SK-N-SH (cell line): ENCODE measurements at regions not wholly inside any gene's neighbourhood (a gene's known extent, or its start where the extent isn't known, plus 50 kb on each side); places are given as distances from the start of the nearest gene placed in this dataset.

Experiments
- CTCF ChIA-PET: fragments of 300-600, 350-600 bp; formaldehyde crosslinking; extraction: SDS; loops from one replicate; lab custom pipeline; 2021; lab: Yijun Ruan, JAX
- POLR2A ChIA-PET: fragments of 350-600 bp; sonication (Branson Sonifier 250); formaldehyde crosslinking; extraction: SDS; loops from one replicate; lab custom pipeline; 2020; ENCODE audit warnings: antibody characterized with exemption, inconsistent platforms; lab: Yijun Ruan, JAX
- DNase-seq: peaks from one replicate; pipeline ENCODE4 v3.0.0; 2012
- H2AFZ ChIP-seq: fragments of 200-600 bp; sonication (generic); 2 replicates; pipeline ENCODE4 v1.8.1; 2016; ENCODE audit warnings: antibody characterized with exemption, mild to moderate bottlenecking, low read depth
- H3F3A ChIP-seq: fragments of 200-600 bp; sonication (generic); replicated peaks from 2 replicates; pipeline ENCODE3; 2016; ENCODE audit warnings: antibody characterized with exemption, mild to moderate bottlenecking; ENCODE audit not compliant: insufficient read depth
- H3K27ac ChIP-seq, 2 experiments: fragments of 200-500 bp in 1 of 2; fragments of 200-600 bp in 1 of 2; sonication (Bioruptor generic) in 1 of 2; sonication (generic), shearing (Covaris generic) in 1 of 2; 2 replicates each; pipeline versions ENCODE4 v1.5.1 to v1.6.1; 2014 to 2016; ENCODE audit warnings: low read depth in 2 of 2, inconsistent platforms in 1 of 2, low read length in 1 of 2, mild to moderate bottlenecking in 1 of 2, mixed read lengths in 1 of 2
- H3K27me3 ChIP-seq: fragments of 200-600 bp; sonication (generic), shearing (Covaris generic); 2 replicates; pipeline ENCODE4 v1.6.1; 2016; ENCODE audit warnings: mixed run types; ENCODE audit not compliant: insufficient read depth
- H3K36me3 ChIP-seq, 2 experiments: fragments of 200-500 bp in 1 of 2; fragments of 200-600 bp in 1 of 2; sonication (Bioruptor generic) in 1 of 2; sonication (generic) in 1 of 2; replicated peaks in 1 of 2; 2 replicates each; pipeline versions ENCODE3 to v1.5.1; 2014 to 2016; ENCODE audit warnings: low read length in 1 of 2, mild to moderate bottlenecking in 1 of 2; ENCODE audit not compliant: insufficient read depth in 2 of 2, control insufficient read depth in 1 of 2
- H3K4me1 ChIP-seq, 2 experiments: fragments of 200-500 bp in 1 of 2; fragments of 200-600 bp in 1 of 2; sonication (Bioruptor generic) in 1 of 2; sonication (generic), shearing (Covaris generic) in 1 of 2; 2 replicates each; pipeline versions ENCODE4 v1.5.1 to v1.6.1; 2014 to 2016; ENCODE audit warnings: low read depth in 1 of 2, low read length in 1 of 2, mixed run types in 1 of 2; ENCODE audit not compliant: insufficient read depth in 2 of 2, control insufficient read depth in 1 of 2
- H3K4me2 ChIP-seq: fragments of 200-600 bp; sonication (generic), shearing (Covaris generic); 2 replicates; pipeline ENCODE4 v1.6.1; 2017; ENCODE audit warnings: mixed run types
- H3K4me3 ChIP-seq, 2 experiments: fragments of 200-500 bp in 1 of 2; fragments of 200-600 bp in 1 of 2; sonication (Bioruptor generic) in 1 of 2; sonication (generic), shearing (Covaris generic) in 1 of 2; 2 replicates each; pipeline versions ENCODE4 v1.5.1 to v1.8.1; 2014 to 2016; ENCODE audit warnings: low read depth in 2 of 2, inconsistent platforms in 1 of 2, low read length in 1 of 2, mild to moderate bottlenecking in 1 of 2, mixed read lengths in 1 of 2, moderate library complexity in 1 of 2
- H3K79me2 ChIP-seq: fragments of 200-600 bp; sonication (generic); 2 replicates; pipeline ENCODE4 v1.8.1; 2017; ENCODE audit warnings: mild to moderate bottlenecking; ENCODE audit not compliant: insufficient read depth
- H3K9ac ChIP-seq: fragments of 200-600 bp; sonication (generic); 2 replicates; pipeline ENCODE4 v1.6.1; 2017; ENCODE audit warnings: mixed run types
- H3K9me2 ChIP-seq: fragments of 200-600 bp; sonication (generic); 2 replicates; pipeline ENCODE4 v1.6.1; 2017; ENCODE audit warnings: mixed run types
- H3K9me3 ChIP-seq: fragments of 200-600 bp; sonication (generic); 2 replicates; pipeline ENCODE4 v1.6.1; 2017; ENCODE audit warnings: mixed run types, mild to moderate bottlenecking, moderate library complexity
- H4K20me1 ChIP-seq: fragments of 200-600 bp; sonication (generic); 2 replicates; pipeline ENCODE4 v1.6.1; 2017; ENCODE audit warnings: mild to moderate bottlenecking, mixed run types; ENCODE audit not compliant: insufficient read depth
- CHD2 ChIP-seq: fragments of 150-350 bp; IDR thresholded peaks from 2 replicates; pipeline ENCODE4 v1.6.1; 2018; ENCODE audit warnings: low read length; ENCODE audit not compliant: partially characterized antibody
- EP300 ChIP-seq, 2 experiments: IDR thresholded peaks; 2 replicates each; pipeline versions ENCODE4 v1.4.0 to v1.6.1; 2012; ENCODE audit warnings: borderline replicate concordance in 1 of 2, low read depth in 1 of 2, low read length in 1 of 2
- FOSL2 ChIP-seq: IDR thresholded peaks from 2 replicates; pipeline ENCODE4 v1.4.0; 2012; ENCODE audit warnings: low read depth, mild to moderate bottlenecking, moderate library complexity, borderline replicate concordance
- FOXM1 ChIP-seq: IDR thresholded peaks from 2 replicates; pipeline ENCODE4 v1.4.0; 2012; ENCODE audit warnings: low read depth, mild to moderate bottlenecking
- GABPA ChIP-seq: IDR thresholded peaks from 2 replicates; pipeline ENCODE4 v1.4.0; 2012; ENCODE audit warnings: low read depth, mild to moderate bottlenecking
- GATA2 ChIP-seq: sonication (generic); formaldehyde crosslinking; IDR thresholded peaks from 2 replicates; pipeline ENCODE4 v1.5.0; 2020; ENCODE audit warnings: mild to moderate bottlenecking, missing genetic modification reagents
- MEF2A ChIP-seq: IDR thresholded peaks from 2 replicates; pipeline ENCODE4 v1.4.0; 2012; ENCODE audit warnings: low read depth, borderline replicate concordance
- MXI1 ChIP-seq: IDR thresholded peaks from 2 replicates; pipeline ENCODE4 v1.6.1; 2012; ENCODE audit warnings: mild to moderate bottlenecking, low read depth, low read length, improper control_type of control experiment
- POLR2AphosphoS5 ChIP-seq: IDR thresholded peaks from 2 replicates; pipeline ENCODE4 v1.6.1; 2012; ENCODE audit warnings: low read depth, low read length
- RAD21 ChIP-seq: IDR thresholded peaks from 2 replicates; pipeline ENCODE4 v1.6.1; 2012; ENCODE audit warnings: mild to moderate bottlenecking, low read length
- RCOR1 ChIP-seq: fragments of 150-350 bp; IDR thresholded peaks from 2 replicates; pipeline ENCODE4 v1.6.1; 2017; ENCODE audit warnings: antibody characterized with exemption, low read length
- RFX5 ChIP-seq: IDR thresholded peaks from 2 replicates; pipeline ENCODE4 v1.6.1; 2012; ENCODE audit warnings: mild to moderate bottlenecking, improper control_type of control experiment, low read length
- SIN3A ChIP-seq: IDR thresholded peaks from 2 replicates; pipeline ENCODE4 v1.6.1; 2012; ENCODE audit warnings: low read depth, mild to moderate bottlenecking, low read length, moderate library complexity, borderline replicate concordance
- TAF1 ChIP-seq: IDR thresholded peaks from 2 replicates; pipeline ENCODE4 v1.6.1; 2012; ENCODE audit warnings: low read depth, mild to moderate bottlenecking, low read length, moderate library complexity, borderline replicate concordance
- TCF12 ChIP-seq: IDR thresholded peaks from 2 replicates; pipeline ENCODE4 v1.4.0; 2012
- WGBS: methylation state at CpG from one replicate; pipeline ENCODE4 v1.1.6; 2017; ENCODE audit warnings: low lambda C conversion rate; 5-methylcytosine and 5-hydroxymethylcytosine counted together
- TF ChIP-seq, protein P1 (sequence below): IDR thresholded peaks from 2 replicates; pipeline ENCODE4 v1.4.0; 2012; ENCODE audit warnings: low read depth, borderline replicate concordance
- TF ChIP-seq, protein P2 (sequence below): IDR thresholded peaks from 2 replicates; pipeline ENCODE4 v1.4.0; 2012; ENCODE audit warnings: low read depth
- TF ChIP-seq, protein P3 (sequence below): IDR thresholded peaks from 2 replicates; pipeline ENCODE4; 2012

DNA sequence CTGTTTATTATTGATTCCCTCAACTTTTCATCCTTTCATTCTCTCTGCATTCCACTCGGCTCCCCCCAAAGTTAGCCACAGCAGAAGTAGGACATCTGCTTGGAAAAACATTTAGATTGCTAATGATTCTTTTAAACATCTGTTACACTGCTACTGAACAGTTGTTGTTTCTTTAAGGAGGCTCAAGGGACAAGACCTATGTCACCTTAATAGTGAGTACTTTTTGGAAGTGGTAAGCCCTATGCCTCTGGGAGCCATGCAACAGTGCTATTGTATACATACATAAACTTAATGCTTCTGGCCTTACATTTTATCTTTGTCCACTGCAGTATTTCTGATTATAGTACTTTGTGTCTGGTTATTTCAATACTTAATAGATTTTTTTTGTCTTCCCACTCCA, 628.2 kb upstream of the FOXG1 start:
- Histone ChIP-seq H3F3A (no peaks in the 10 kb centered on the region), H3K36me3 (no peaks in the 10 kb centered on the region), H3K9me3 (no peaks in the 10 kb centered on the region), H3K4me2 (no peak overlapping the region), H3K9me2 (no peaks in the 10 kb centered on the region), H4K20me1 (no peaks in the 10 kb centered on the region), H3K4me1 (no peaks in the 10 kb centered on the region; a peak in 1 of 4 replicates), H3K79me2 (no peaks in the 10 kb centered on the region), H3K27me3 (no peaks in the 10 kb centered on the region; the same call in 1 of the 2 replicates), H3K4me3 (no peak overlapping the region), H3K9ac (no peak overlapping the region), H3K27ac (no peak overlapping the region), H2AFZ (no peak overlapping the region)
- CTCF ChIA-PET, result no interaction called here
- TF ChIP-seq GABPA (no peak), CHD2 (no peak), FOSL2 (no peak), RFX5 (no peak), TCF12 (no peak), RAD21 (no peak), RCOR1 (no peak), TAF1 (no peak), POLR2AphosphoS5 (no peak), MEF2A (no peak), GATA2 (CRISPR knock-in tag) (no peak), EP300 (IDR thresholded peaks at IDR 0.05; ENCODE audit: borderline replicate concordance in 1 of 2, low read depth in 1 of 2, low read length in 1 of 2) (no peak), MXI1 (no peak), FOXM1 (no peak), SIN3A (no peak)
- TF ChIP-seq, protein P1, sequence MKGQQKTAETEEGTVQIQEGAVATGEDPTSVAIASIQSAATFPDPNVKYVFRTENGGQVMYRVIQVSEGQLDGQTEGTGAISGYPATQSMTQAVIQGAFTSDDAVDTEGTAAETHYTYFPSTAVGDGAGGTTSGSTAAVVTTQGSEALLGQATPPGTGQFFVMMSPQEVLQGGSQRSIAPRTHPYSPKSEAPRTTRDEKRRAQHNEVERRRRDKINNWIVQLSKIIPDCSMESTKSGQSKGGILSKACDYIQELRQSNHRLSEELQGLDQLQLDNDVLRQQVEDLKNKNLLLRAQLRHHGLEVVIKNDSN, result no peak
- TF ChIP-seq, protein P2, sequence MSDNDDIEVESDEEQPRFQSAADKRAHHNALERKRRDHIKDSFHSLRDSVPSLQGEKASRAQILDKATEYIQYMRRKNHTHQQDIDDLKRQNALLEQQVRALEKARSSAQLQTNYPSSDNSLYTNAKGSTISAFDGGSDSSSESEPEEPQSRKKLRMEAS, result no peak
- TF ChIP-seq, protein P3, sequence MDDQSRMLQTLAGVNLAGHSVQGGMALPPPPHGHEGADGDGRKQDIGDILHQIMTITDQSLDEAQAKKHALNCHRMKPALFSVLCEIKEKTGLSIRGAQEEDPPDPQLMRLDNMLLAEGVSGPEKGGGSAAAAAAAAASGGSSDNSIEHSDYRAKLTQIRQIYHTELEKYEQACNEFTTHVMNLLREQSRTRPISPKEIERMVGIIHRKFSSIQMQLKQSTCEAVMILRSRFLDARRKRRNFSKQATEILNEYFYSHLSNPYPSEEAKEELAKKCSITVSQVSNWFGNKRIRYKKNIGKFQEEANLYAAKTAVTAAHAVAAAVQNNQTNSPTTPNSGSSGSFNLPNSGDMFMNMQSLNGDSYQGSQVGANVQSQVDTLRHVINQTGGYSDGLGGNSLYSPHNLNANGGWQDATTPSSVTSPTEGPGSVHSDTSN, result no peak
- DNase-seq, result no peak
- POLR2A ChIA-PET, result no interaction called here
- 10% methylated on average over 1 of the region's 1 CpG for WGBS

DNA sequence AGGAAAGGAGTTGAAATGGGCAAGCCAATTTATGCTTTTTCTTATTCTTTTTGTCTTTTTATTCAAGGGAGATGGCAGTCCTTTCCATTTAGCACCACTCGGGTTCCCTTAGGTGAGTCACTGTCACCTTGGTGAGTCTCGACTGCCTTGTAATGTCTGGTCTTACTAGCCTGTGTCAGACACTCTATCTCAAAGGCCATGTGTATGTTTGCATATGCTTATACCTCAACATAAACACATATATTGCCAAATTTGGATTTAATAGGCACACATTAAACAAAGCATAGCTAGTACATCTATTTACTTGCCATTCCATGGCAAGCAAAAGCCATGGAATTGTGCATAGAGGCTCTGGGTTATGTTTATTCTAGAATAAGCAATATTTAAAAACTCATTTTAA, 624.9 kb upstream of the FOXG1 start:
- Histone ChIP-seq H3K4me1 (no peaks in the 10 kb centered on the region; a peak in 1 of 4 replicates), H2AFZ (no peak overlapping the region), H3K9me3 (no peaks in the 10 kb centered on the region), H3F3A (no peaks in the 10 kb centered on the region), H4K20me1 (no peaks in the 10 kb centered on the region), H3K4me3 (no peak overlapping the region), H3K9me2 (no peaks in the 10 kb centered on the region), H3K27ac (no peak overlapping the region; a peak in 1 of 4 replicates), H3K4me2 (no peak overlapping the region), H3K27me3 (no peaks in the 10 kb centered on the region; the same call in 1 of the 2 replicates), H3K79me2 (no peaks in the 10 kb centered on the region), H3K9ac (no peak overlapping the region), H3K36me3 (no peaks in the 10 kb centered on the region)
- no peak for TF ChIP-seq SIN3A
- no peak for DNase-seq
- CTCF ChIA-PET, result interaction anchor here (1.7 to 2.5 kb wide), 3 partner anchors 13 to 45 kb away, joined by 4 to 8 read pairs (median 7); no protein-coding TSS in a partner anchor
- WGBS, result 10% methylated on average over 2 of the region's 2 CpGs
- POLR2A ChIA-PET, result no interaction called here
